HuH-7.5 (cell line): ENCODE measurements at regions not wholly inside any gene's neighbourhood (a gene's known extent, or its start where the extent isn't known, plus 50 kb on each side); places are given as distances from the start of the nearest gene placed in this dataset.
"Not testable (repeated sequence)": the region's sequence is repeated elsewhere in the genome, so short reads cannot be mapped to it uniquely, and the experiment has no call there.

Source experiments
- DNase-seq: peaks from one replicate; pipeline ENCODE4 v3.0.0; 2011; ENCODE audit warnings: low spot score

GRCh38 chr1:184854496-184855140 lies 100.0 kb upstream of the EDEM3 start:
- no peak for DNase-seq

DNA sequence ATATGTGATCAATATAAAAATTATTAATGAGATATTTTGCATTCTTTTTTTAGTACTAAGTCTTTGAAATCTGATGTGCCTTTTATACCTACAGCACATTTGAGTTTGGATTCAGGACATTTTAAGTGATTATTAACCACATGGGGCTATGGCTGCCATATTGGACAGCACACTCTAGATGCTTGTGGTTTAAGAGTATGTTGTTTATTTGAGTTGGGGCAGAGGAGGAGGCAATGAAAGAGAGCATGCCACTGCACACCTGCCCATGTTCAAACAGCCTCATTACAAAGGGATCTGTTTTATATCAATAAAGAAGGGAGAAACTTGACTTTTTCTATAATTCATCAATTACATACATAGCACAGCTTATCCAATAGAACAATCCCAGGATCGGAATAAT lies 99.4 kb upstream of the EDEM3 start:
- no peak for DNase-seq

- DNase-seq = no peak
Measured at GRCh38 chr1:184851822-184852746, 97.4 kb upstream of the EDEM3 start.

- no peak for DNase-seq
Measured at GRCh38 chr1:184843732-184844495, 89.3 kb upstream of the EDEM3 start.

DNA sequence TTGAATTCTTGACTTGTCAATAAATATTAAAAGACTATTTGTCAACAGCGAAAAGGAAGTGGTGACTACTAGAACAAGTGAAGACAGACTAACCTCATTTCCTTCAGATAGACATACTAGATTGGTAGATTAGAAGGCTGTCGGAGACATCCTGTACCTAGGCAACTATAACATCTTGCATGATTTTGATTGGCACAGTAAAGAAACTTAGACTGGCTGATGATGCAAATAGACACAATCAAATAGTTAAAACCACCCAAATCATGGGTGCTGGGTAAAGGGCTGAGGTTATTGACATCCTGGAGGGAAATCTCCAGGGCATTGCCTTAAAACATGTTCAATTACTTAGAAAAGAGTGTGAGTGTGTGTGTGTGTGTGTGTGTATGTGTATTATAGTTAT lies 85.9 kb upstream of the EDEM3 start:
- no peak for DNase-seq

DNA sequence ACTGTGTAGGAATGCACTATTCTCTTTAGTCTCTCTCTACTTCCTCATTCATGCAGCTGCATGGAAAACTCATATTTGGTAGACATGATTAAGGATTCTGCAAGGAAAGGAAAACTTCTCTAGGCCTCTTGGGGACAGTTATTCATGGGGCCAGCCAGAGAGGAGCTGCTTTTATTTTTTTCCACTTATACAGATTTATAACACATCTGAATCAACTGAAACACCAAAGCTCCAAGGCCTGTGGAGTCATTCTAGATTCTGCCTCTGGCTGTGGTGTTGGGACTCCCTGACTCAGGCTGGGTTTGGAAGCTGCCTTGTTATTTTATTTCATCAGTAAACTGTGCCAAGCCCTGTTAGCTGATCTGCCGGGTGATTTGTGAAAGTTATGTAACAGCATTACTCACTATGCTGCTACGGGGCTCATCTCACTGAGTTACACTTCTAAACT lies 83.9 kb upstream of the EDEM3 start:
- peak; percentile 17 for DNase-seq

DNA sequence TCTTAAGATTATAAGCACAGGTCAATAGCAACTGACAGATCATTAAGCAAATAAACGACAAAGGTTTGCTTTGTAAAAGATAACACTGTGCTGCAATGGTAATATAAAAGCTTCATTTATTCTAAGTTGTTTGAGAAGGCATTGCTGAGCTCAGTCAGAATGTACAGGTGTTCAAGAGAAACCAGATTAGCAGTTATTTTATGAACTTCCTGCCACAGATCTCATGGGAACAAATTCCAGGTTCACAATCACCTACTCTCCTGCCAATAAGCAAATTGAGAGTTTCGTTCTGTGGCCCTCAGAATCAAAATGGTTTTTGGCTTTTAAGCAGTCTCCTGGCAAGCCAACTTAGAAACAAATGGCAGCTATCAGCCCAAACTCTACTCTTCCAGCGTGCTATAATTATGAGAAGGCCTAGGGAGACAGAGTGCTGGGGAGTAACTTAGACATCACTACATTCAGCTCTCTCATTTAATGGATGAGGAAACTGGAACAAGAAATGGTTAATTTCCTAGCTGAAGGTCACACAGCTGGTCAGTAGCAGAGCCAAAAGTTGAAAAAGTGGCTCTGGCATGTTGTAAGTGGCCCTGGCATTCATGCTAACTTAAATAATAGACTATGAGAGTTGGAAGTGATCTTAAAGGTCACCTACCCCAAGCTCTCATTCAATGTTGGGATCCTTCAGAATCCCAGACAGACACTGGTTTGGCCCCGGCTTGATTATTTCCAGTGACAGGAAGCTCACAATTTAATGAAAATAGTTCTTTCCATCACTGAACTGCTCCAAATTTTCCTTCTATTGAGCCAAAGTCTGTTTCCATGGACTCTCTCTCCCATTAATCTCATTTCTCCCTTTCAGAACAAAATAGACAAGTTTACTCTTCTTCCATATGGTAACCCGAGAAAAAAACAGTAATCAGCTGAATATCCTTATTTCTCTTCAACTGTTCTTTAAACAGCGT lies 82.6 kb upstream of the EDEM3 start:
- DNase-seq = no peak

DNA sequence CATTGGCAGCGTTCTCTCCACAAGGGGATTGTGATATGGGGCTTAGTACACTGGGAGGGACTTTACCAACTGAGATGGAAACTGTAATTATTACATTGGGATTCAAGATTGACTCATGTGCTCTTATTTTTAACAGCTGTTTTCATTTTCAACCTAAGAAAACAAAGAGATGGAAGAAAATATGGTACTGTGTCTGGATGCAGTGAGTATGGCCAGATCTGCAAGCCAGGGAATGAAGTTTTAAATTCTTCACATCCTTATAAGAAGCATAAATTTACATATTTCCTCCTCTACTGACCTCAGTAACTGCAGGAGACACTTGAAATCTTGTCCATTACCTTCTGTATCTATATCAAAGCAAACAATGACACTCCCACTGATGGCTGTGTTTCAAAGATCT lies 81.5 kb upstream of the EDEM3 start:
- no peak for DNase-seq

- not testable (repeated sequence) for DNase-seq
Measured at GRCh38 chr1:184833994-184834393, 79.3 kb upstream of the EDEM3 start.

DNA sequence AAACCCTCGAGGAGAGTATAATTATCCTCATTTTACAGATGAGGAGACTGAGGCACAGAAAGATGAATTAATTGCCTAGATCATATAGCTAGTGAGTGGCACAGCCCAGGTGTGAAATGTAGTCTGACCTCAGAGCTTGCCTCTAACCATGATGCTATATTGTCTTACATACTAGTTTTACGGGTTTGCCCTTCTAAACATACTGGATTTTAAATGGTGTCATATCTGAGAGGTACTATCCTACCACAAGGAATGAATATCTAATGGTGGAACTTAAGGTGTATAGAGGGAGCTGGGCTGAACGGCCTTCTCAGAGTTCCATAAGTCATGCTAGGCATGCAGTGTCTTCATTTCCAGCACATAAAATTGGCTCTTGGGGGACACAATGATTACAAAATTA lies 77.9 kb upstream of the EDEM3 start:
- DNase-seq = no peak

DNA sequence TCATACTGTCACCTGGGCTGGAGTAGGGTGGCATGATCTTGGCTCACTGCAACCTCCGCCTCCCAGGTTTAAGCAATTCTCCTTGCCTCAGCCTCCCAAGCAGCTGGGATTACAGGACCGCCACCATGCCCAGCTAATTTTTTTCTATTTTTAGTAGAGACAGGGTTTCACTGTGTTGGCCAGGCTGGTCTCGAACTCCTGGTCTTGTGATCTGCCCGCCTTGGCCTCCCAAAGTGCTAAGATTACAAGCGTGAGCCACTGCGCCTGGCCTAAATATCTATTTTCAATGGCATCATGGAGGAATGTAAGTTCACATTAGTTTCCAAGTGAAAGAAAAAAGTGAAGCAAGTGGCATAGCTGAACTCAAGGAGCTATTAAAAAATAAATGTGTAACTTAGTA lies 74.8 kb upstream of the EDEM3 start:
- not testable (repeated sequence) for DNase-seq

DNA sequence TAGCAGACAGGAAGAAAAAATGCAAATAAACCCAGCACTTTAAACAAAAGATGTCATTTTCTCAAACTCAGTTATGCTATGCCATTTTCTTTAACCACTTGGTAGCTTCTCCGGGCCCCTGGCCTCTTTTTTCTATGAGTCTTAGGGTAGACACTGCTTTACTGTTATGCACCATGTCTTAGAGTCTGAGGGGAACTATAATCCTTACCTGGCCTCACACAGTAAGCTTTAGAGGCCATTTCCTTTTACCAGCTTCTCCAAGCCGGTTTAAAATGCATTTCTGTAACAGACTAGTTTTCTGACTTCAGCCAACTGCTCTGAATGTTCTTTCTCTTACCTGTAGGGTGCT lies 73.7 kb upstream of the EDEM3 start:
- DNase-seq = no peak

DNA sequence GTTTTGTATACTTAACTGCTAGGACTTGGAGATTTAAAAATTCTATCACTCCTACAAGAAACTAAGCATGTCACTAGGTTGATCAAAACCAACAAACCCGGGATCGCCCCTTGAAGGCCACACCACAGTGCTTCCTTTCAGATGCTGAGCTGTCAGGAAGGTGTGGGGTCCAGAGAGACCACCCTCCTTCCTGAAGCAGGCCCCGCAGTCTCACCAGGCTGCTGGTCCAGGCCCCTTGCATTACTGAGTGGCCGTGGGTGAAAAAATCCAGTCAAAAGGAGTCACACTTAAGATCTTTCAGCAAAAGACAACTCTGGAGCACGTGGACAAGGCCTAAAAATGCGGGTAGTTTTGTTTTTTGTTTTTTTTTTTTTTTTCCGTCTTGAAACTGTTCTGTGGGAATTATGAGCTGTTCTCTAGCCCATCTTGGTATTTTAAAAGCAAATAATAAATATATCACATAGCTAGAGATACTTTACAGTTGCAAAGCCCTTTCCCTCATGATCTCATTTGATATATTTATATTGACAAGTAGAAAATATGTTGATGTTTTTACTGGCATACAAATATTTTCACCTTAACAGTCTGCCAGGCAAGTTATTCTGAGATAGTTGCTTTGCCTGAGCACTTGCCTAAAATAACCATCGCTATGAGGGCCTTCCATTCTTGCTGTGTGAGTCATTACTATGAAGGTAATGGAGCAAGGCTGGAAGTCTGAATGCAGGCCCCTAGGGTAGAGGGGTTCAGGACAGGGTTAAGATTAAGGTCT lies 73.1 kb upstream of the EDEM3 start:
- no peak for DNase-seq

DNA sequence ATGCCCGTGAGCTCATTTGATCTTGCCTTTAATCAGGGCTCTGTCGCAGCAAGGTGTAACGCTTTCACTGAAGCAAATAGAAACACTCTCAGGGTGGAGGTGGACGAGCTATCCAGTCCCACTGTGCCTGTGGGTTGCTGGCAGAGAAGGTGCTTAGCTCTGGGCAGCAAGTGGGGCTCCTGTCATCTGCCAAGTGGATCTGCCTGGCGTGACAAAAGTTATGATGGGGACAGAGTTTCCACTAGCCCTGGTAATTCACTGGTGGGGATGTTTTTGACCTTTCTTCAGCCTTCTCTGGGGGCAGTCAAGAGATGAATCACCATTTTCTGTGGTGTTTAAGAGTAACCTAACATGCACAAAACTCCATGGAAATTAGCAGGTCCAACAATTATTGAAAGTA lies 71.3 kb upstream of the EDEM3 start:
- DNase-seq = no peak

DNA sequence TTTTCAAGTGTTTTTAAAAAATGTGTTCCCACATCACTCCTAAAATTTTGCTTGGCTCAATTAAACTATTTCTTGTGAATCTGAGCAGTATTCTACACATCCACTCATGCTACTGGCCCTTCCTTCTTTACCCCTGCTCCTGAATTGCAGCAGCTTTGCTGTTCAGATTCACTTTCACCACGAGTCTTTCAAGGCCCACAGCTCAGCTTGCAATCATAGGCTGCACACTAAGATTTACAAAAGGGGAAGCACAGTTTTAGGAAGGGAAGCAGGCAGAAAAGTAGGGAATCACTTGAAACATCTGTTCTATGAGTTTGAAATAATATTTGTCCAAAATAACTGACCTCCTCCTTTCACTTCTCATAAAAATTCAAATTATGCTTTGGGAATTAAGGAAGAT lies 70.9 kb upstream of the EDEM3 start:
- DNase-seq = no peak

- DNase-seq = no peak
Measured at GRCh38 chr1:184824691-184825323, 70.1 kb upstream of the EDEM3 start.

DNA sequence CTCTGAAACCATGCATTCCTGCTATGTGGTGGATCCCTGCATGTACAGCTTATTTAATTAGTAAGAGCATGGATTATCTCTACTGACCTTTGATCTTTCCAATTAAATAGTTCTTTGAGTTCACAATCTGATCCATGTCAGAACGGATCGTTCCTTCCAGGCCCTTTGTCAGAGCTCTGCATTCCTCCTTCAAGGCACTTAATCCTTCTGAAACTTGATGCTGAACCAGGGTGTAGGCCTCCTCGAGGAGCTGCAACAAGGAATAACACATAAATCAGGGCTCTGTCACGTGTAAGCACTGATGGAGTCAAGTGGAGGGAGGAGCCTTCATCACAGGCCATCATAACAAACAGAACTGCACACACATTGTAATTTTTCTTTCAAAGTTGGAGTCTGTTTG lies 68.4 kb upstream of the EDEM3 start:
- DNase-seq = no peak

DNA sequence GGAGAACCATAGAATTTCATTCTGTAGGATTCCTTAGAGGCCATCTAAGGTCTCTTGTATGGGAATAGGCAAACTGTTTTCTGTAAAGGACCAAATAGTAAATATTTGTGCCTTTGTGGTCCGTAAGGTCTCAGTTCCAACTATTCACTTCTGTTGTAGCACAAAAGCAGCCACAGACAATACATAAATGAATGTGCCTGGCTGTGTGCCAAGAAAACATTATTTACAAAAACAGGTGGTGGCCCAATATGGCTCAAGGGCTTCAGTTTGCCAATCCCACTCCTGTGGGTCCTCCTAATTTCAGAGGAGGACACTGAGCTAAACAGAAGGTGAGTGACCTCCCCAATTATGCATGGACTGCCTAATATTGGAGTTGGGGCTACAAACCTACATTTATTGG lies 67.6 kb upstream of the EDEM3 start:
- DNase-seq = no peak

GRCh38 chr1:184821658-184822057 lies 67.0 kb upstream of the EDEM3 start:
- DNase-seq = no peak

- DNase-seq = no peak
Measured at GRCh38 chr1:184820956-184821355, 66.3 kb upstream of the EDEM3 start.
